ENCODE measurements at regions not wholly inside any gene's neighbourhood (a gene's known extent, or its start where the extent isn't known, plus 50 kb on each side); places are given as distances from the start of the nearest gene placed in this dataset.

DNA sequence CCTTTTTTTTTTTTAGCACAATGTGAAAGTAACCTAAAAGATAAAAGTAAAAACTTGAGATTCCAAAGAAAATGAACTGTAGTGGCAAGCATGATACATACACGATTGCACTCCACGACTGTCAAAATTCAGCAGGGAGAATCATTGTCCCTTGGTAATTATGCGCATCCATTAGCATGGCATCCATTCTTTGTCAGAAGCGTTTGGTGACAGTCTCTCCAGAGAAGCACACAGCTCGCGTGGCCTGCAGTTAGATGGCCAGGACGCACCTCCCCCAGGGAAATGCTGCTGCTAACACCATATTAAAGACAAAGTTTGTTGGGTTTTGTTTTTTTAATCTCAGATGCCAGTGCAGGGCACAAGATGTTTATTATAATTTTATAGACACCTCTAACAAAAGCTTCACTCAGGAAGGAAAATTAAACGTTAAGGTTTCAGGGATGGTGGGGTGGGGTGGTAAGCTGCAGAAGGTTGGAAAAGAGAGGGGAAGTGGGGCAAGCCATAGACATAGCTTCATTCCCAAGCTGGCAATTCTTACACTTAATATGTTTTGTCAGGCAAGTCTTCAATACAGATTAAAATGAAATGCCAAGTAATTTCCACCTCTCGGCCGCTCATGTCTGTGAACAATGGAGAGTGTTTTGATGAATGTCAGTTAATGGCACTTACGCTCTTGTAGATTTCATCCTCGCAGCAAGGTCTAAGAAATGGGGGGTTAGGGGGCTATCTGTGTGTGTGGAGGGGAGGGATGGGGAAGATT is 142.8 kb upstream of the TOPAZ1 start:
- DNase-seq: no peak

DNA sequence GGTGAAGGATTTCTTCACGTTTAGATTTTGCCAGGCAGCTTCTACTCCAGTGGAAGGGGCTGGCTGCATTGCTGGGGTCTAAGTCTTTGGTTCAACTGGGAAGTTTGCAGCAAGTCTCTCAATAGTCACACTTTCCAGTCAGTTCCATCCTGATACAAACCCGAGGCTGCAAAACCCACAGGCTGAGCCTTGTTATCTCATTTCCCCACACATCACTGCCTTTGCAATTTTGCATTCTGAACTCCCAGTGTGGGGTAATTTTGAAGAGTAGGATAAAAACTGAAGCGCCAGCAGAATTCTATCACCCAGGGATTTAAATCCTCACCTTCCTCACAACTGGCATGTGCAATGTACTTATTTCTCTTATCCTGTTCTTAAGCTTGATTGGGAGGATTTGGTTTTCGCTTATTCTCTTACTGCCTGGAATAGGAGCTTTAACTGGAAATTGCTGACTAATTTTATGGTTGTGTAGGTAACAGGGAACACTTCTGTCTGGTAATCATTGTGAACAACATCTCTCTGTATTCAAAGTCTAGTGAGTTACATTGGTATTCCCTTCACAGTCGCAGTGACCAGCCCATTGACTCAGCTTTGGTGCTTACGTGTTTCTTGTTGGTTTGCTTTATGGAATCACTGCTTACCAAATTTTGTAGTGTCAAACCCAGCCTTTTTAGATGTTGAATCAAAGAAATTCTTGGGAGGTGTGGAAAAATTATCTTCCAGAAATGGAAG is 142.0 kb upstream of the TOPAZ1 start:
- DNase-seq: no peak

DNA sequence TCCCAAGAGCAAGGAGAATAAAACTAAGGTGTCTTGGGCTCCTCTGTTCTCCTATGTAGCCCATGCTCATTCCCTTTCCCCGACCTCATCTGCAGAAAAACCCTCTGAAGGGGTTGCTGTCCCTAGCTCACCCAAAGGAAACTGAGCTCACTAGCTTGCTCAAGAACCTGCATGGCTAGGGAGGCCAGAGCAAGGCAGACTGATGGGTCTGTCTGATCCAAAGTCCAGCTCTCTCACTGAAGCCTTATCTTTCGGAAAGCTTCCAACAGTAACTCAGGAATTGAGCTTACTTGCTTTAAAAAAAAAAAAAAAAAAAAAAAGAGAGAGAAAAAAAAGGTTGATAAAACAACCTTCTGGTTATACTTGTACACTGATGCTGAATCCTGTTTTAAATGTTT is 141.4 kb upstream of the TOPAZ1 start:
- no peak for DNase-seq

DNA sequence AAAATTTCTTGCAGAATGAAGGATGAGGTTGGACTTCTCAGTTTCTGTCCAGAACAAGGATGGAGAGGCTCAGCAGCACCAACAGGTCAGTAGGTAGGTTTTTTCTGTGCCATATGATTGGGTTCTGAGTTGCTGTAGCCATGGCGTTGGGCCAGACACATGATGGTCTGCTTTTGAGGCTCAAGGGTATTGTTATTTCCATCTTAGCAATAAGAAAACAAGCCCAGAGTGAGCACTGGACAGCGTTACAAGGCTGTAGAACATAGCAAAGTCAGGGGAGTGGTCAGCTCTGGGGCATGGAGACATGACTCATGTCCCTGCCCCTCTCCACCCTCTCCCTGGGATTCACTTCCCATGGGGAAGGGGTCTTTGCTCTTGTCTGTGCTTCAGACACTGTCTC is 137.6 kb upstream of the TOPAZ1 start:
- no peak for DNase-seq

DNA sequence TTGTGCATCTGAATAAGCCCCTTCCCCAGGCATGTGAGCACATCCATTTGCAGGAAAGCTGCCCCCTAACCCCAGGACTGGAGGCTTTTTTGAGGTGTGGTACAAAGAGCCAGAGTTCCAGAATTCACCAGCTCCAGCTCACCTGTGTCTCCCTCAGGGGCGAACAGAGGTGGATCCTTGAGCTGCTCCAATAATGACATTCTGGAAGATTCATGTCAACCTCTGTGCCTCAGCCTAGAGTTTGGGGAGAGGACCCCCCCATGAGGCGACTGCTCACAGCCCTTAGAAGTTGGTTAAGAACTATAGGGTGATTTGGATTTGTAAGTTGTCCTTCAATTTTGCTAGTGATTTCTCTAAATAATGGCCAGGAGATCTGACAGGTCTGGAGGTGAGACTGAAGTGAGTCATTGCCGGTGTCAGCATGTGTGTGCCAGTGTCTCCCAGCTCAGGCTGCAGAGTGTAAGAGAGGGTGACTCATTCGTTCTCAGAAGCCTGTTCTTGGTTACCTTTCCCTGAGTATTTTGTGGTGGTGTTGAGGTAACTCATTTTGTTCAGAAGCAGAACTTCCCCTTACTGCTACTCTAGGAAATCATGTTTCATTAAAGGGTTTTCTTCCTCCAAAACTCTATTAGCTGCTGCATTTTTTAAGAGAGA is 136.9 kb upstream of the TOPAZ1 start:
- no peak for DNase-seq

DNA sequence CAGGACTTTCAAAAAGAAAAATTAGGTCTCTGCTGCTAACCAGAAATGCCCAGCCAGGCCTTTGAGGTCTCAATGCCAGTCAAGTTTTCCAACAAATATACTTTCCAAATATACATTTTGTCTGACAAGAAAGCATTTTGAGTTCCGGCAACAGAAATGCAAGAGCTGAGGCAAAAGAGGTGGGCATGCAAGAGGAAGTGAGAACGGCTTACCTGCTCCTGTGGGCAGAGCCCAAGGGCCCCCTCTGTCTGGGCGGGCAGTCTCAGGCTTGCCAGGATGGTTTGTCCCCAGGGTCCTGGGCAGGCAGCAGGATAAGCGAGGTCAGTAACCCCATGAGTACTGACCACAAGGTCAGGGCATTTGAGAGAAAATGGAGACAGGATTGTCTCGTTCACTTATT is 136.1 kb upstream of the TOPAZ1 start:
- no peak for DNase-seq

DNA sequence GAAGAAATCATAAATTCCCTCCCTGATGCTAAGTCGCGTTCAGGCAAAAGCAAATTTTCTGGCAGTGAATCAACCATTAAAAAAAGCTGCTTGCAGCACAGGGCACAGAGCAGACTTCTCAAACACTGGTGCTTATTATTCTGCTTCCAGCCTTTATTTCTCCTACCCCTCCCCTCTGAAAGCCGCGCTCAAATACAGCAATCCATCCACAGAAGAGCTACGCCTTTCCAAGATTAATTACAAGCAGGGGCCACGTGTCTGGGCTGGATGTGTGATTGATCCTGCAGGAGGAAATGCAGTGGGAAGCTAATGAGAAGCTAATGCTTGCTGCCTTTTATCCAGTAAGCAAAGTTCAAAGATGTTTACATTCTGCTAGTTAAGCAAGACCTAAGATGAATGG is 134.9 kb upstream of the TOPAZ1 start:
- DNase-seq: no peak

DNA sequence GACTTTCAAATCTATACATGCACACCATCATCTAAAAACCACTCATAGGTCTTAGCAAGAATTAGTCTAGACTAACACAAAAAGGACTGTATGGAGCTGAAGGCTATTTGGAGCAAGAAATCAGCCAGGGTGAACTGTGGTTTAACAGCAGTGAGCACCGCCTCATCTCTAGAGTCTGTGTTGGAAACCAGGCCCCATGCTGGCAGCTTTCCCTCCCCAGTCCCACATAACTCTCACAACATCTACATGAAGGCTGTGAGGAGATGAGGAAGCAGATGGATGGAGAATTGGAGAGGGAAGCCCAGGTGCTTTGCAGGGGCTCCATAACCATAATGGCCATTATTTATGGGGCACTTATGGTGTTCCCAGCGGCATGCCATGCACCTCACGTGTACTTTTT is 133.2 kb upstream of the TOPAZ1 start:
- no peak for DNase-seq

DNA sequence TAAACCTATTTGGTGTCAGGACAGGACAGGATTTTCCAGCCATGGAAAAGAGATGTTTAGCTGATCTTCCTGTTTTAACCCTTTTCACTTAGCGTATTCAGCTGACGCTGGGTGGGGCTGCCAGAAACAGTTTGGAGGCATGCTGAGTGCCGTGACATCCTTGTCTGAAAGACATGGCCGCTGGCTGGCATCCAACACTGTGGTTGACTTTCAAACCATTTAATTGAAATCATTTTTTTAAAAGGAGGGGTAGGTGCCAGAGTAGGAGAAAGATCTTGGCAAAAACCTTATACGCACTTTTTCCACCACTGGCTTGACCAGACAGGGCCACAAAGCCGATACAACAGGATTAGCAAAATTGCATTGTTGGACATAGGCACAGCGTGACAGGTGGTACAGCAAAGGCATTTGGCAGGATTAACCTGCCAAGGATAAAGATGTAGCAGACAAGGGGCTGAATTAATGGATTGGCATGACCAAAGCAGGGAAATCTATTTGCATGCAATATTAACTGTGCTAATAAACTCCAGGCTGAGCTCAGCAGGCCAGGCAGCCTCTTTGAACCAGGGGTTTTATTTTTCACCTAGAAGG is 131.8 kb upstream of the TOPAZ1 start:
- no peak for DNase-seq

DNA sequence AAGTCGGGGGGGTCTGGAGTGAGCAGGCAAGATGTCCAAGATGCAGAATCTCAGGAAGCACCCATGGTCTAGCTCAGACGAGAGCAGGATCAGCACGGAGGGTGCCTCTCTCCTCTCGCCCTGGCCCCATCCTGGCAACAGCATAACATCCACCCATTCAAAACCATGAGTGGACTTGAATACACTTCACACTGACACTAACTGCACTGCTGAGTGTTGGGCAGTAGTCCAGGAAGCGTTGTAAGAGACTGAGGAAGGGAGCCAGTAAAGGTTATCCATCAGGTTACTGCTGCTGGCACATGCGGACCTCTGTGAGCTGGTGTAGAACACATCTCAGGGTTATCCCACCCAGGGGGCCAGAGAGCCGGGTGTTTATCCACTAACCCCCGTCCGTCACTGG is 131.0 kb upstream of the TOPAZ1 start:
- no peak for DNase-seq

DNA sequence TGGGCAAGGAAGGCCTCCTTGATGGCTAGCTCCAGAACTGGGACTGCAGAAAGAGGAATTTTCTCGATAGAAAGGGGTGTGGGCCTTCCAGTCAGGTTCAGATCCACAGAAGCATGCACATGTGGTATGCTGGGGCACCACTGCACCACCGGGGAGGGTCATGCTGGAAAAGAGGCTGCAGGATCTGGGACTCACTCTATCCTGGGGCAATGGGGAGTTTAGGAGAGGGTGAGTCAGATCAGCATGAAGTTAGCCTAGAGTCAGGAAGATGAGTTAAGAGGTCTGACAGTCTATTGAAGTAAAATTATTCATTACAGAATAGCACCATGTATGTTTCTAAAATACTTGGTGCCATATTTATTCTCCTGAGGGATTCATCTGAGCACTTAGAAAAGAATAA is 130.2 kb upstream of the TOPAZ1 start:
- DNase-seq: no peak

DNA sequence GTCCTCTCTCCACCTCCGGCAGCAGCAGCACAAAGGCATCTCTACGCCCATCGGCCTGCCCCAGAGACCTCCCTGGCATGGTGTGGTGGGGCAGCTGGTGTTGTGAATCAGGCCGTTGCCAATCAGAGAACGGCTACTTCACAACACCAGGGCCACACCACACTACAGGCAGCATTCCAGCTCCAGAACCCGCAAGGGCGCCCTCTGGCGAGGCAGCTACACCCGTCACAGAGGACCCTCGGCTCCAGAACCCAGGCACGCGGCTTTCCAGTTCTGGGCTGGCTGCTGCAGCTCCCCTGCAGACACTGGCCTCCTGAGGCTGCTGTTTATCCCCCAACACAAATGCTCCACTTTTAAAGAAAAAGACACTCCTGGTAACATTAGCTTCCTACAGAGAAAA is 127.5 kb upstream of the TOPAZ1 start:
- peak; percentile 27 to 62 (median 30) for DNase-seq

DNA sequence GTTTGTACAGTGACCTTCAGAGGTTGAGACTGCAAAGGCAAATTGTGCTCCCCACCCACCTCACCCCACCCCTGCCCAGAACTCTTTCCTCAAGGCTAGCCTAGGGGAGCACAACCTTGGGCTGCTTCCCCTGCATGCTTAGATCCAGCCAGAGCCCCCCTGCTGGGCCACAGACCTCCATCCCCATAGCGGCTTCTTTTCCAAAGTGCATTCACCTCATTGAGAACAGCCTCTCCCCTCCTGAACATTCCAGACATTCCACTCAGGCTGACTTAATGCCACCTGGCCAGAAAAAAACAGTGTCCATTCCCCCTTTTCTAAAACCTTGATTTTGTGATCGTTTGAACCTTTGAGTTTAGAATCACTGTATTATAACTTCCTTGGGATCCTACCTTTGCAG is 124.4 kb upstream of the TOPAZ1 start:
- DNase-seq: no peak

DNA sequence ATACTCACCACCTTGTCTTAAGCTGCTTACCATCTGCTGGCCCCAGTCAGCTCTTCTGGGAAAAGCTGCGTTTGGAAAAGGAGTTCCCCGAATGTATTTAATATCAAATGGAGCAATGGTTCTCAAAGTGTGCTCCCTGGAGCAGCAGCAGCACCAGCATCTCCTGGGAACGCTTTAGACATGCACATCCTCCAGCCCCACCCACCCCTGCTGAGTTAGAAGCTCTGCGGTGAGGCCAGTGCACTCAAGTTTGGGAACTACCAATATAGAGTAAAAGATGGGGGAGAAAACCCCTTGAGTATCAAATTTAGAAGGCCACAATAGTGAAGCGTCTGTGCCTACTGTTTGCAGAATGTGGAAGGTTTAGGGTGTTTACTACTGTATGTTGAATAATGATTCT is 124.0 kb upstream of the TOPAZ1 start:
- no peak for DNase-seq

DNA sequence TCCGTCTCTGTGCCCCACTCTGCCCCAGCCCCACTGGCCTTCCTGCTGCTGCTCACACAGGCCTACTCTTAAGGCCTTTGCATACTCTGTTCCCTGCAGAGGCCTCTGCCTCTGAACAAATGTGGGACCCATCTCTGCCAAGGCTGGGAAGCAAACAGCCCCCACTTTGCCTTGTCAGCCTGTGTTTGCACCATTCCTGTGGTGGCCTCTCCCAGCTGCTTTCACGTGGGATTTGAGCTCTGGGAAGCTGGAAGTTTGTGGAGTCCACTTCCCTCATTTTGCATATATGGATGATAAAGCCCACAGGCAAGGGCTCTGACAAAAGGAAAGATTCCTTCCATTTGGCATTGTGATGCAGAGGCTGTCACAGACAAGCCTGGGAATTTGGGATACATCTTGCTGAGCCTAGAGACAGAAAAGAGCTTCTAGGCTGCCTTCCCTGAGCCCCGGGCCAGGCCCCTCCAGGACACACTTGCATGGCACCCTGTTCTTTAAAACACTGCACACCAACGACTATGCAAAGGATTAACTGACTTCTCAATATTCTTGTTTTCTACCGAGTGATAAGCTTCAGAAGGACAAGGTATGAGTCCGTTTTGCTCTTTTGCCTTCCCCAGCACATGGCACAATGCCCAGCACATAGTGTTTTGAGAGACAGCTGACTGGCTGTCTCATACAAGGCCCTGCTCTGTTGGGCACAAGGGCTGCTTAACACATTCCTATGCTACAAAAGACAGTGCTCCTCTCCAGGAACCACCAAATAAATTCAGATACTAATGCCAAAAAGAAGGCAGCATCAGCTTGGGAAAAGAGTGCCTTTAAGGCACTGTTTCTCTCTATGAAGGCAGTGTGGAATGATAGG is 120.7 kb upstream of the TOPAZ1 start:
- DNase-seq: no peak

DNA sequence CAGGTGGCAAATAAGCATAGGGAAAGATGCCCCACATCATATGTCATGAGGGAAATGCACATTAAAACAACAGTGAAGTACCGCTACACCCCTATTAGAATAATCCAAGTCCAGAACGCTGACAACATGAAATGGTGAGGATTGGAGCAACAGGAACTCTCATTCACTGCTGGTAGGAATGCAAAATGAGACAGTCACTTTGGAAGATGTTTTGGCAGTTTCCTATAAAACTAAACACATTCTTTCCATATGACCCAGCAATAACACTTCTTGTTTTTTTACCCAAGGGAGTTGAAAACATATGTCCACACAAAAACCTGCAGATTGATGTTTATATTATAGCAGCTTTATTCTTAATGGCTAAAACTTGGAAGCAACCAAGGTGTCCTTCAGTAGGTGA is 116.4 kb upstream of the TOPAZ1 start:
- no peak for DNase-seq

DNA sequence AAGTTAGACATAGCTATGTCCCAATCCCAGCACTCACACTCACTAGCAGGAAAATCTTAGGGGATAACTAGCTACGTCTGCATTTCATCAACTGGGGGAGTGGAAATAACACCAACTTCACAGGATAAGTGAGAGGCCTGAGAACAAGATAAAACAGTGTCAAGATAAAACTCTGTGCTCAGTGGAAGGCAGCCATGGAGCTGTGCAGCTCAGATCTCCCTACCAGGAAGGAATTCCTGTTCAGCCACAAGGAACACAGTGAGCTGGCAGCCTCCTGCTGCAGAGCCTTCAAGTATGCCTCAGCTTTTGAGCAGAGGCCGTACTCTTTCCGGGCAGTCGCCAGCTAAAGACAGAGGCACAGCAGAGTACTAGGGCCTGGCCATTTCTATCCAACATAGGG is 115.8 kb upstream of the TOPAZ1 start:
- no peak for DNase-seq

DNA sequence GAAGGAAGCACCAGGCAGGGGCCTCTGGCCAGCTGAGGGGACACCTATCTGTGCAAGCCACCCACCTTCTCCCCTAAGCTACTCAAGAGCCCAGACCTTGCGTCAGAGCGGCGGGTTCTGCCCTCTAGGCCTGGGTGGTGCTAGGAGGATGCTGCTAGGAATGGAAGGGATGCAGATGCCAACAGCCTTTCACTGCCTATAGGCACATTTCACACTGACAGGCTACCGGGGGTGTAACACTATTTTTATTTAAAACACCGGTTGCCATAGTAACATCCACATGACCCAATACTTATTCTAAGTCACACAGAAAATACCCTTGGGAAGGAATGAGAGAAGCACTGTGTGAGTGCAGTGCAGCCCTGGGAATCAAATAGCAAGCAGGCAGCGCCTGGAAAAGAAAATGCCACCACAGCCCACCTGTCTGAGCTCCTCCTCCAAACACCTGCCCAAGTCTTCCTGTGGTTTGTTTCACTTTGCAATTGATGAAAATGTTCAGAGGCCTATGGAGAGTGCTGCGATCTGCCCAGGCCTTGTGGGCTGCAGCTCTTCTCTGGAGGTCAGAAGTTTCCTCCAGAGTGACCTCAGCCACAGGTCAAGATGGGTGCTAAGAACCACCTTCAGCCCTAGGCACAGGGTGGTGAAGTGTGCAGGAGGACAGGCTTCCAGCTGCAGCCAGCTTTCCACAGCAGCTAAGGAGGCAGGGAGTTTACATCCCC is 113.5 kb upstream of the TOPAZ1 start:
- no peak for DNase-seq

DNA sequence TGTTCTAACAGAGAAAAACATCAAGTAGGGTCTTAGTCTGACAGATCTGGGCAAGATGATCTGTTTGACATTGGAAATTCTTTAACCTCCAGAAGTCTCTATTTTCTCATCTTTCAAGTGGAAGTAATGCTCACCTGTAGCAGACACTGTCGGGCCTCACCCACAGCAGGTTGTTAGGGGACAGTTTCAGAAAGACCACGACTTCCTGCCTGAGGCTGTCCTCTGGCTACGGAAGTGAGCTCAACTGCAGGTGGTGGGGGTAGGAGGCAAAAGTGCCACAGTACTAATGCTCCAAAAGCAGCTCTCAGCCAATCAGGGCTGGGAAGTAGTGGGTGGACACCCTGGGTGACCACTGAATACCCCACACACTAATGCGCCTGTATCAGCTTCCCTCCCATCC is 111.4 kb upstream of the TOPAZ1 start:
- no peak for DNase-seq

DNA sequence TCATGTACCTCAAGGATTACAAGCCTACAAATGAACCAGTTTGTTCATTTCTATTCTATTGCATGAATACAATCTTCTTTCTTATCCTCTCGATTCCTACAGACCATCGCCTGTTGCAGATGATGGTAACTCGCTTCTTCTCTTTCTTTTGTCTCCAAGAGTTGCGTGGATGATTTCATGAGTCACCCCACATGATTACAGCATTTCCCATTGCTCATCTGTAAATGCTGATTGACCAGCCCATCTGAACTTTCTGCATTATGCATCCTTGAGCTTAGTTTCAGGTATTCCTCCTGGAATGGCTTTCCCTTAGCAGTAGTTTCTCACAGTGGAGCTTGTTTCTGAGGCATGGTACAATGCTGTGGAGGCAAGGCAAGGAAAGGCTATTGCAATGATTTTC is 109.6 kb upstream of the TOPAZ1 start:
- DNase-seq: peak in 1 of 3 donors; percentile 6

DNA sequence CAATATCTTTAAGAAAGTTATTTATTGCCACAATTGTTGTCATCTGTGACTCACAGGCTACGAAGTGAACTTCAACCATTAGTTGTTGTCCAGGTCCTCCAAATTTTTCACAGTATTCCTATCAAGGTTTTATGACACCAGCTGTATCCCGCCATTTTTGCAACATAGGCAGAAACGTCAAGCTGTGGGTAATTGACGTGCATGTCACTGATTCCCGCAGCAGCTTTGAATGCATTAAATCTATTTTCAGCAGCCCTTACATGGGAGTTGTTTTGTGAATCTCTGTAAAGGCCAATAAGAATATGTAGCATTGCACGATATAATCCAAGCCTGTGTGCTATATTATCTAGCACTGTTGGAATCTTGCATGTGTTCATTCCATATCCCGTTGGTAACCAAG is 109.1 kb upstream of the TOPAZ1 start:
- DNase-seq: no peak

DNA sequence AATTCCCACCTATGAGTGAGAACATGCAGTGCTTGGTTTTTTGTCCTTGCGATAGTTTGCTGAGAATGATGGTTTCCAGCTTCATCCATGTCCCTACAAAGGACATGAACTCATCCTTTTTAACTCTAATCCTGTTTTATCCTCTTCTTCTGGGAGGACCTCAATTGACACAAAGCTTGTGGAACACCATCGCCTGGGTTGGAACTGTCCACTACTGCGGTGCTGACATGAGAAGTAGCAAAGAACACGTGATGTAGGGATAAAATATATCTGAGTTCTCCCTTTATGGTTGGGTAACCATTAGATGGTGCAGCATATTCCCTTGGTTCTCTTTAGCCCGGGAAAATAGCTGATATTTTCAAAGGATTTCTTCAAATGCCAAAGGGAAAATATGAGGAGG is 105.3 kb upstream of the TOPAZ1 start:
- DNase-seq: peak in 1 of 3 donors; percentile 7
